GM12865 (cell line): ENCODE measurements at regions not wholly inside any gene's neighbourhood (a gene's known extent, or its start where the extent isn't known, plus 50 kb on each side); places are given as distances from the start of the nearest gene placed in this dataset.

ENCODE experiments used
- DNase-seq: peaks from one replicate; pipeline ENCODE4 v3.0.0; 2010; ENCODE audit warnings: low read depth
- H3K4me3 ChIP-seq: 2 replicates; pipeline ENCODE4 v1.5.1; 2011; ENCODE audit warnings: mild to moderate bottlenecking, low read depth, low read length, control low read depth
- TF ChIP-seq, protein P1 (sequence below): IDR thresholded peaks from 2 replicates; pipeline ENCODE4 v1.5.1; 2011; ENCODE audit warnings: low read length, control low read depth, low read depth, inconsistent platforms; ENCODE audit not compliant: insufficient read depth; ENCODE audit errors: missing control alignments

GRCh38 chr20:54860716-54861115, 385.3 kb downstream of the DOK5 start:
- TF ChIP-seq, protein P1, sequence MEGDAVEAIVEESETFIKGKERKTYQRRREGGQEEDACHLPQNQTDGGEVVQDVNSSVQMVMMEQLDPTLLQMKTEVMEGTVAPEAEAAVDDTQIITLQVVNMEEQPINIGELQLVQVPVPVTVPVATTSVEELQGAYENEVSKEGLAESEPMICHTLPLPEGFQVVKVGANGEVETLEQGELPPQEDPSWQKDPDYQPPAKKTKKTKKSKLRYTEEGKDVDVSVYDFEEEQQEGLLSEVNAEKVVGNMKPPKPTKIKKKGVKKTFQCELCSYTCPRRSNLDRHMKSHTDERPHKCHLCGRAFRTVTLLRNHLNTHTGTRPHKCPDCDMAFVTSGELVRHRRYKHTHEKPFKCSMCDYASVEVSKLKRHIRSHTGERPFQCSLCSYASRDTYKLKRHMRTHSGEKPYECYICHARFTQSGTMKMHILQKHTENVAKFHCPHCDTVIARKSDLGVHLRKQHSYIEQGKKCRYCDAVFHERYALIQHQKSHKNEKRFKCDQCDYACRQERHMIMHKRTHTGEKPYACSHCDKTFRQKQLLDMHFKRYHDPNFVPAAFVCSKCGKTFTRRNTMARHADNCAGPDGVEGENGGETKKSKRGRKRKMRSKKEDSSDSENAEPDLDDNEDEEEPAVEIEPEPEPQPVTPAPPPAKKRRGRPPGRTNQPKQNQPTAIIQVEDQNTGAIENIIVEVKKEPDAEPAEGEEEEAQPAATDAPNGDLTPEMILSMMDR, result no peak
- DNase-seq, result no peak
- no peak overlapping the region for H3K4me3 ChIP-seq

GRCh38 chr20:54856202-54856601, 380.8 kb downstream of the DOK5 start:
- DNase-seq, result no peak
- H3K4me3 ChIP-seq, result no peak overlapping the region
- TF ChIP-seq, protein P1, result no peak

DNA sequence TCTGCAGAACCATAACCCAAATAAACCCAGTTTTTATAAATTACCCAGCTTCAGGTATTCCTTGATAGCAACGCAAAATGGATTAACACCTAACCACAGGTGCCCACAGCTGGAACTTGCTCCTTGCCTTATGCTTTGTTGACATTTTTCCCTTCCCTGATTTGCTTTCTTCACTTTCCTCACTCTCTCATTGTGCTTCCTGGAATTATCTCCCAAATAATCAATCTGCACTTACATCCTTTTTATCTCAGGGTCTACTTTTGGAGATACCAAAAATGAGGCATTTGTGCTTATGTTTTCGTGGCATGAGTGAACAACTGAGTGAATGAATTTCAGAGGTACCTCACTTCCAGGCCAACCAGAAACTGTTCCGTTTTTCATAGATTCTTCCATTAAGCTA, 374.3 kb downstream of the DOK5 start:
- H3K4me3 ChIP-seq, result no peak overlapping the region
- TF ChIP-seq, protein P1, result no peak
- DNase-seq, result no peak

DNA sequence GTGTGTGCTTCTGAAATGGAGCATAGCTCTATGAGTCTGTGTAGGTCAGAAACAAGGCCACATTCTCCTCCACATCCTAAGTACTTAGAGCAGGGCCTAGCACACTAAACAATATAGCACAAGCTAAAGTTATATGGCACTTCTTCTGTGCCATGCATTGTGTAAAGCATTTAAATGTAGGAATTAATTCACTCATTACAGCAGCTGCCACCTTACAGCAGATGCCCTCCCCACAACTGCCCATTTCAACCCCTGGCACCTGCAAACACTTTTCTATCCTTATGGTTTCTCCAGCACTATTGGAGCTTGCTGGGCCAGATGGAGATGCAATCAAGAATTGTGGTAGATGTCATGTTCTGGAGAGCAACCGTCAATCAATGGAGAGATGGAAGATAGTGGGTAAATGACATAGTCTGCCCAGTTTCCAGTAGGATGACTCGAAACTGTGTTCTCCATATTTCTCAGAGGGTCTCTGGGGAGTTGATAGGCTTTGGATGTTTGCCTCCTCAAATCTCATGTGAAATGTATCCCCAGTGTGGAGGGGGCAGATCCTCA, 373.7 kb downstream of the DOK5 start:
- no peak overlapping the region for H3K4me3 ChIP-seq
- DNase-seq, result no peak
- TF ChIP-seq, protein P1, result no peak

DNA sequence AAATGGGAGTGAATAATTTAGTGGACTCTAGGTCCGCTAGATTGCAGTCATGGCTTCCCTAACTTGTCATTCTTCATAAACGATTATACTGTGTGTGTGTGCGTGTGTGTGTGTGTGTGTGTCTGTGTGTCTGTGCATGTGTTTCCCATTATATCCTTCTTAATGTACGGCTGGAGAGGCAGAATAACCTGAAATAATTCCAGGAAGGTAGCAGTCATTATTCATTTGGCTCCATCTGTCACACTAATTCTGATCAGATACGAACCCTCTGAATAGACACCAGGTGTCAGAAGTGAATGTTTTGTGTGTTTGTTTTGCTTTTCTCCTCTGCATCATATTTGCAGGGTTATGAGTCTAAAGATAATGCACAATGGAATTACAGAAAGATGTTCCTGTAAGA, 372.9 kb downstream of the DOK5 start:
- TF ChIP-seq, protein P1, result no peak
- DNase-seq, result no peak
- H3K4me3 ChIP-seq, result no peak overlapping the region

- no peak overlapping the region for H3K4me3 ChIP-seq
- TF ChIP-seq, protein P1, result no peak
- no peak for DNase-seq
Measured at GRCh38 chr20:54846948-54847347, 371.6 kb downstream of the DOK5 start.

GRCh38 chr20:54844346-54844745, 369.0 kb downstream of the DOK5 start:
- TF ChIP-seq, protein P1, result no peak
- no peak for DNase-seq
- H3K4me3 ChIP-seq, result no peak overlapping the region
